Activated T-helper 1 cell treated with anti-CD3 and anti-CD28 coated beads, Interleukin-12 subunit alpha, Interleukin-12 subunit beta, Interleukin-2, Interleukin-4 antibody, amounts not matched to agents 30 ng/mL and 10 ng/mL and 1 ng/mL, durations not matched to agents 14 hours and 24 hours and 36 hours (primary cell): ENCODE measurements at regions not wholly inside any gene's neighbourhood (a gene's known extent, or its start where the extent isn't known, plus 50 kb on each side); places are given as distances from the start of the nearest gene placed in this dataset.
A peak's percentile ranks its signal among the peaks of the same experiment; 100 is the strongest.

Experiments used
- DNase-seq: peaks from one replicate; pipeline ENCODE4 v3.0.0; 2021; ENCODE audit warnings: low spot score
- H3K27ac Mint-ChIP-seq: one replicate; pipeline ENCODE4 v1.8.0; 2021; ENCODE audit warnings: mild to moderate bottlenecking, mixed read lengths
- H3K27me3 Mint-ChIP-seq: one replicate; pipeline ENCODE4 v1.8.0; 2022; ENCODE audit warnings: mild to moderate bottlenecking, moderate library complexity, mixed read lengths; ENCODE audit not compliant: insufficient read depth
- H3K36me3 Mint-ChIP-seq: one replicate; pipeline ENCODE4 v1.8.0; 2021; ENCODE audit warnings: low read depth, mixed read lengths
- H3K4me1 Mint-ChIP-seq: one replicate; pipeline ENCODE4 v1.8.0; 2021; ENCODE audit warnings: low read depth, mixed read lengths
- H3K4me3 Mint-ChIP-seq: one replicate; pipeline ENCODE4 v1.8.0; 2021; ENCODE audit warnings: mild to moderate bottlenecking, moderate library complexity, mixed read lengths
- H3K9me3 Mint-ChIP-seq: one replicate; pipeline ENCODE4 v1.8.0; 2021; ENCODE audit warnings: mixed read lengths
- intact Hi-C: fragments of 100-400 bp; cut with micrococcal nuclease; formaldehyde crosslinking; loops from one replicate; pipeline ENCODE4 v1.15.1; 2024

DNA sequence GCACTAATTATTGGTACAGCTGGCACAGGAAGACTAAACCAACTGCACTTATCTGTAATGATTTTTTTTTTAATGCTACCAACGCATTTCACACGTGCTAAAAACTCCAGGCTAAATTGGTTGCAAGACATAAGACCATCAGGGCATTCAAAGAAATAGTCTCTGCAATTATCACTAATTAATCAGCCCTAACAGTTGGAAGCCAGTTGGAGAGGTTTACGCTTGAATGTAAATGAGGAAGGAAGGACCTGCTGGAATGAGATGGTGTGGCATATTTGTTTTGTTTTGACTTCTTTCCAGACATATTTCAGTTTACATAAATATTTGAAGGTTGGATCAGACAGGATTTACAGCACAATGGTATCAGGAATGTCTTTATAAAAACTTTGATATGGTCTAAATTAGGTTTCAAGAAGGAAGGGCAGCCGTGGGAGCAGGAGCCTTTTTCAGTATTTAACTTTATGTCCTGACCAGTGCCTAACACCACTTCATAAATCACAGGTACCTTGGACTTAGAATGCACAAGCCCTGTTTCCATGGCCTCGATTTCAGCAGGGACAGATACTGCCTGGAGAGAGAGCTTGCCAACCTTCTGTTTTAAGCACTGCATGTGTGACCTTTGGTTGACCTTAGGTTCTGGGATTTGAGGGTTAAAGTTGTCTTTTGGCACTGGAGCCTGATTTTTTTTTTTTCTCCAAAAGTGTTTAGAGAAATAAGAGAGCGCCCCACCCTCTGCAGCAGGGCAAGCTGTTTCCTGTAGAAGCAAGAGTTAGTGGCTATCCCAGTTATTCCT, 199.8 kb upstream of the MAP3K1 start:
- DNase-seq = no peak
- Mint-ChIP-seq H3K4me3 (no peak overlapping the region), H3K27me3 (no peaks in the 10 kb centered on the region), H3K4me1 (peaks cover 66% of the 10 kb centered on the region), H3K36me3 (peaks cover 18% of the 10 kb centered on the region), H3K9me3 (peaks cover 38% of the 10 kb centered on the region), H3K27ac (no peak overlapping the region)
- intact Hi-C loops = no loop called here

- peaks cover 91% of the 10 kb centered on the region for H3K4me1 Mint-ChIP-seq
- H3K9me3 Mint-ChIP-seq = peaks cover 31% of the 10 kb centered on the region
- H3K36me3 Mint-ChIP-seq = peaks cover 20% of the 10 kb centered on the region
- DNase-seq = peak; percentile 46
- peak overlapping the region; percentile 72 for H3K4me3 Mint-ChIP-seq
- intact Hi-C loops = loop anchor here (5.0 kb wide), 1 partner anchor 45 kb away; no protein-coding TSS in a partner anchor
- H3K27ac Mint-ChIP-seq = peak overlapping the region; percentile 68
- no peaks in the 10 kb centered on the region for H3K27me3 Mint-ChIP-seq
Measured at GRCh38 chr5:56612759-56613158, 202.6 kb upstream of the MAP3K1 start.

- Mint-ChIP-seq H3K27me3 (no peaks in the 10 kb centered on the region), H3K36me3 (peaks cover 20% of the 10 kb centered on the region), H3K27ac (peak overlapping the region; percentile 68), H3K4me3 (peak overlapping the region; percentile 72), H3K4me1 (peaks cover 95% of the 10 kb centered on the region), H3K9me3 (peaks cover 28% of the 10 kb centered on the region)
- DNase-seq = no peak
- intact Hi-C loops = loop anchor here (5.0 kb wide), 1 partner anchor 45 kb away; no protein-coding TSS in a partner anchor
Measured at GRCh38 chr5:56612353-56612752, 203.0 kb upstream of the MAP3K1 start.

DNA sequence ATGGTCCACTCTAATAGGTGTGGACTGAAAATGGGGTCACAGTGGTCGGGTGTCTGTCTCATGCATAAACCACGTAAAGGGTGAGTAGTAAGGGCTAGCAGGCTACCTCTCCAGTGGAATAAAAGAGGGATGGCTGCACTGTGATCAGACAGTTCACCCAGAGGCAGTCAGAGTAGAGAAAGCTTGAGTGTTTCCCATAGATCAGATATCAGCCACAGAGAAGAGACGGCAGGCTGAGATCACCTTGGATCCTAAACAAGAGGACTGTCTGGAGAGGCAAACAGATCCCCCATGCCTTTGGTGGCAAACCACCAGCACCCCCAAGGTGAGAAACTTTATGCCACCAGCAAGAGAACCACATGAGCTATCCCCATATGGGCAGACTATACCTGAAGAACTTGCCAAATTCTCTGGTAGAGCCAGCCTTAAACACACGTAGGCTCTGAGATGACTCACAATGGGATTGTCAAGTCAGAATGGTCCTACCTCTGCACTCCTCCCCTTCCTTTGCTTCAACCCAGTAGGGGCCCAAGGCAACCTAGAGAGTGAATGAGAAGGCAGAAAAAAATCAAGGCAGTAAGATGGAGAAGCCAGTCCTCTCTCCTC, 205.2 kb upstream of the MAP3K1 start:
- intact Hi-C loops = loop anchor here (1.0 to 5.0 kb wide), 8 partner anchors 21 to 339 kb away; no protein-coding TSS in a partner anchor
- DNase-seq = peak; percentile 49
- H3K27ac Mint-ChIP-seq = peak overlapping the region; percentile 81
- peaks cover 24% of the 10 kb centered on the region for H3K9me3 Mint-ChIP-seq
- peaks cover 89% of the 10 kb centered on the region for H3K4me1 Mint-ChIP-seq
- peaks cover 3% of the 10 kb centered on the region for H3K27me3 Mint-ChIP-seq
- H3K4me3 Mint-ChIP-seq = peak overlapping the region; percentile 48
- peaks cover 20% of the 10 kb centered on the region for H3K36me3 Mint-ChIP-seq

- Mint-ChIP-seq H3K27ac (no peak overlapping the region), H3K4me1 (peaks cover 74% of the 10 kb centered on the region)
- no peak for DNase-seq
Measured at GRCh38 chr5:56608217-56608925, 207.0 kb upstream of the MAP3K1 start.

GRCh38 chr5:56607551-56607950, 207.8 kb upstream of the MAP3K1 start:
- intact Hi-C loops = no loop called here
- no peak overlapping the region for H3K27ac Mint-ChIP-seq

More at GRCh38 chr5:56608217-56608925, 207.0 kb upstream of the MAP3K1 start:
- H3K4me3 Mint-ChIP-seq = no peak overlapping the region
- intact Hi-C loops = no loop called here
- H3K27me3 Mint-ChIP-seq = peaks cover 3% of the 10 kb centered on the region
- peaks cover 20% of the 10 kb centered on the region for H3K36me3 Mint-ChIP-seq
- peaks cover 20% of the 10 kb centered on the region for H3K9me3 Mint-ChIP-seq

GRCh38 chr5:56607074-56607473, 208.3 kb upstream of the MAP3K1 start:
- intact Hi-C loops = no loop called here
- peaks cover 71% of the 10 kb centered on the region for H3K4me1 Mint-ChIP-seq
- no peak for DNase-seq
- peaks cover 17% of the 10 kb centered on the region for H3K9me3 Mint-ChIP-seq
- H3K36me3 Mint-ChIP-seq = peaks cover 15% of the 10 kb centered on the region
- peaks cover 3% of the 10 kb centered on the region for H3K27me3 Mint-ChIP-seq
- H3K4me3 Mint-ChIP-seq = no peak overlapping the region
- no peak overlapping the region for H3K27ac Mint-ChIP-seq

More at GRCh38 chr5:56607551-56607950, 207.8 kb upstream of the MAP3K1 start:
- DNase-seq = no peak
- peaks cover 71% of the 10 kb centered on the region for H3K4me1 Mint-ChIP-seq
- H3K9me3 Mint-ChIP-seq = peaks cover 17% of the 10 kb centered on the region
- H3K36me3 Mint-ChIP-seq = peaks cover 16% of the 10 kb centered on the region
- no peak overlapping the region for H3K4me3 Mint-ChIP-seq
- peaks cover 3% of the 10 kb centered on the region for H3K27me3 Mint-ChIP-seq

- intact Hi-C loops = no loop called here
- no peak overlapping the region for H3K4me3 Mint-ChIP-seq
- peaks cover 10% of the 10 kb centered on the region for H3K9me3 Mint-ChIP-seq
- peaks cover 3% of the 10 kb centered on the region for H3K27me3 Mint-ChIP-seq
- H3K4me1 Mint-ChIP-seq = peaks cover 63% of the 10 kb centered on the region
- H3K36me3 Mint-ChIP-seq = peaks cover 9% of the 10 kb centered on the region
- no peak for DNase-seq
- H3K27ac Mint-ChIP-seq = no peak overlapping the region
Measured at GRCh38 chr5:56606192-56606591, 209.2 kb upstream of the MAP3K1 start.

DNA sequence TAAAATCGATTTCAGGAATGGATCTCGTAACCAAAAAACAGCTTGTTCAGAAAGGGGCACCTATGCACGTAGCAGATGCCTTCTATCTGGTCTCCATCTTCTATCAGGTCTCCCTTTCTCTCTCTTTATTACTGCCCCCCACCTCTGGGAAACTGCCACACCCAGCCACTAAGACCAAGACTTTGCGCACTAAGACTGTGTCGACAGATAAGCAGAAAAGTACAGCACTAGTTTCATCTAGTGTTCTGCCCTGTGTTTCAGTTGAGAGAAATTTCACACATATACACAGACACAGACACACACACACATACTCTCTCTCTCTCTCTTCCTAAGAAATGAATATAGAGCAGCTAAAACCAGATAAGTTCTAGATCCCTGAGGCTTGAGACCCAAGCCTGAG, 210.1 kb upstream of the MAP3K1 start:
- intact Hi-C loops = no loop called here
- Mint-ChIP-seq H3K36me3 (peaks cover 3% of the 10 kb centered on the region), H3K27ac (no peak overlapping the region)

GRCh38 chr5:56601641-56602071, 213.7 kb upstream of the MAP3K1 start:
- Mint-ChIP-seq H3K27ac (no peak overlapping the region), H3K4me3 (no peak overlapping the region), H3K9me3 (no peaks in the 10 kb centered on the region), H3K4me1 (peaks cover 30% of the 10 kb centered on the region), H3K36me3 (peaks cover 2% of the 10 kb centered on the region), H3K27me3 (peaks cover 3% of the 10 kb centered on the region)
- DNase-seq = no peak
- intact Hi-C loops = no loop called here

More for the DNA sequence above, 210.1 kb upstream of the MAP3K1 start:
- Mint-ChIP-seq H3K4me1 (peaks cover 53% of the 10 kb centered on the region), H3K27me3 (peaks cover 3% of the 10 kb centered on the region), H3K4me3 (no peak overlapping the region), H3K9me3 (peaks cover under 1% of the 10 kb centered on the region)
- no peak for DNase-seq

DNA sequence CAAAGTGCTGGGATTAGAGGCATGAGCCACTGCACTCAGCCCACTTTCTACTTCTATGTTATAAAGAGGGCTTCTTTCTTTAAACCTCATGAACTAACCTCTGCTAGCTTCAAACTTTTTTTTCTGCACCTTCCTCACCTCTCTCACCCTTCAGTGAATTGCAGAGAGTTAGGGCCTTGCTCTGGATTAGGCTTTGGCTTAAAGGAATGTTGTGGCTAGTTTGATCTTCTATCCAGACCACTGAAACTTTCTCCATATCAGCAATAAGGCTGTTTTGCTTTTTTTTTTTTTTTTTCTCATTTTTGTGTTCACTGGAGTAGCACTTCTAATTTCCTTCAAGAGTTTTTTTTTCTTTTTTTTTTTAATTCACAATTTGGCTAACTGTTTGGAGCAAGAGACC, 216.4 kb upstream of the MAP3K1 start:
- H3K27ac Mint-ChIP-seq = no peak overlapping the region
- no peaks in the 10 kb centered on the region for H3K9me3 Mint-ChIP-seq
- H3K4me3 Mint-ChIP-seq = no peak overlapping the region
- H3K27me3 Mint-ChIP-seq = no peaks in the 10 kb centered on the region
- peaks cover 19% of the 10 kb centered on the region for H3K4me1 Mint-ChIP-seq
- no peak for DNase-seq
- intact Hi-C loops = no loop called here
- peaks cover 2% of the 10 kb centered on the region for H3K36me3 Mint-ChIP-seq

DNA sequence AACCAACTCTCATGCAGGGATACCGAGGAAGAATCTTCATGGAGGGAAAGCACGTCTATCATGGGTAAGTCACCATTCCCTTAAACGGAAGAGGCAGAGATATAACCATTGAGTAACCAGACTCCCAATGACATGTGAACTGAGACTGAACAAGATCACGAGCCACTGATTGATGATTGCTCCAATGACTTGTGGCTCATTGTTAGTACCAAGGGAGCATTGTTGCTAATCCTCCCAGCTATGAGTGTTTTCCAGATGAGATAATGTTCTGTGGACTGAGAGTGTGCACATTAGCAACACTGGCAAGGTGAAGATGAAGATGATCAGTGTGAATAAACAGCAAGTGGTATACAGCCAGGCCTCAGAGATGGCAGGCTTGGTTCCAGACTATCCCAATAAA, 219.2 kb upstream of the MAP3K1 start:
- intact Hi-C loops = no loop called here
- Mint-ChIP-seq H3K36me3 (peaks cover 4% of the 10 kb centered on the region), H3K9me3 (no peaks in the 10 kb centered on the region), H3K27ac (no peak overlapping the region), H3K27me3 (peaks cover 7% of the 10 kb centered on the region), H3K4me3 (no peak overlapping the region), H3K4me1 (peaks cover 17% of the 10 kb centered on the region)
- no peak for DNase-seq

- Mint-ChIP-seq H3K36me3 (peaks cover 4% of the 10 kb centered on the region), H3K27ac (no peak overlapping the region), H3K9me3 (no peaks in the 10 kb centered on the region), H3K4me1 (peaks cover 17% of the 10 kb centered on the region), H3K27me3 (peaks cover 7% of the 10 kb centered on the region), H3K4me3 (no peak overlapping the region)
- intact Hi-C loops = no loop called here
- DNase-seq = no peak
Measured at GRCh38 chr5:56595566-56595965, 219.8 kb upstream of the MAP3K1 start.
